K562 (cell line): ENCODE measurements at regions not wholly inside any gene's neighbourhood (a gene's known extent, or its start where the extent isn't known, plus 50 kb on each side); places are given as distances from the start of the nearest gene placed in this dataset.

Experiments
- ATAC-seq: fragments of 200-7000 bp; cut with Tn5 transposase; 3 replicates; pipeline ENCODE4 v1.9.1; 2020; ENCODE audit warnings: moderate library complexity
- BruUV-seq: library from RNA; stranded (reverse); fragments of 400-500 nt; replicated peaks from 2 replicates; lab custom pipeline; 2021; lab: Mats Ljungman, UMichigan
- CTCF ChIA-PET: fragments of 300-600 bp; formaldehyde crosslinking; extraction: SDS; loops from one replicate; lab custom pipeline; 2021; ENCODE audit warnings: low intra/inter-chr PET ratio; lab: Yijun Ruan, JAX
- POLR2A ChIA-PET: fragments of 300-600, 350-650 bp; sonication (Branson Sonifier 250); formaldehyde crosslinking; extraction: SDS; loops from one replicate; lab custom pipeline; 2021; ENCODE audit warnings: antibody characterized with exemption, inconsistent platforms; lab: Yijun Ruan, JAX
- DNase-seq, 4 experiments: peaks; one replicate each; pipeline versions ENCODE4 v3.0.0 to v3.0.0-alpha.2; 2011 to 2018; ENCODE audit warnings: low spot score in 3 of 4, mixed read lengths in 3 of 4; ENCODE audit errors: extremely low read depth in 1 of 4
- FAIRE-seq: peaks from 2 replicates; lab custom pipeline; 2011; peaks lifted over from hg19 to GRCh38; lab: Jason Lieb, UNC
- H2AFZ ChIP-seq: 2 replicates; pipeline ENCODE4 v1.6.0; 2011; ENCODE audit warnings: low read depth, low read length, control low read depth, inconsistent platforms
- H3K27ac ChIP-seq: fragments of 200-600 bp; 3 replicates; pipeline ENCODE4 v1.8.0; 2011; ENCODE audit warnings: low read depth, mild to moderate bottlenecking, control low read depth, inconsistent platforms, low read length, moderate library complexity, mixed read lengths; ENCODE audit errors: extremely low read depth
- H3K27me3 ChIP-seq, 2 experiments: fragments of 300-600 bp in 1 of 2; 2 replicates in 1 of 2; 3 replicates in 1 of 2; pipeline versions ENCODE4 v1.6.0 to v1.8.0; 2011; ENCODE audit warnings: inconsistent platforms in 2 of 2, low read length in 2 of 2, mild to moderate bottlenecking in 1 of 2, mixed read lengths in 1 of 2, moderate library complexity in 1 of 2; ENCODE audit not compliant: control insufficient read depth in 2 of 2, insufficient read depth in 2 of 2
- H3K36me3 ChIP-seq: fragments of 300-600 bp; 3 replicates; pipeline ENCODE4 v1.8.0; 2011; ENCODE audit warnings: mild to moderate bottlenecking, low read length, inconsistent platforms; ENCODE audit not compliant: control insufficient read depth, insufficient read depth
- H3K4me1 ChIP-seq, 2 experiments: fragments of 200-600 bp in 1 of 2; replicated peaks in 1 of 2; 2 replicates in 1 of 2; 3 replicates in 1 of 2; pipeline versions ENCODE4 v1.5.1 to v1.8.0; 2011; ENCODE audit warnings: inconsistent platforms in 2 of 2, low read length in 2 of 2, mild to moderate bottlenecking in 1 of 2, mixed read lengths in 1 of 2, moderate library complexity in 1 of 2; ENCODE audit not compliant: control insufficient read depth in 2 of 2, insufficient read depth in 2 of 2
- H3K4me2 ChIP-seq: 2 replicates; pipeline ENCODE4 v1.6.1; 2011; ENCODE audit warnings: low read length, control low read depth, inconsistent platforms, mixed read lengths; ENCODE audit not compliant: insufficient read depth
- H3K4me3 ChIP-seq: fragments of 200-600 bp; sonication (generic), shearing (Covaris generic); 2 replicates; pipeline ENCODE4 v1.5.1; 2016; ENCODE audit warnings: control low read depth, inconsistent platforms
- H3K79me2 ChIP-seq: fragments of 200-600 bp; 3 replicates; pipeline ENCODE4 v1.8.0; 2011; ENCODE audit warnings: low read length, inconsistent platforms; ENCODE audit not compliant: control insufficient read depth, insufficient read depth
- H3K9ac ChIP-seq, 2 experiments: 2 replicates each; pipeline versions ENCODE4 v1.6.0 to v1.6.1; 2011; ENCODE audit warnings: low read depth in 2 of 2, low read length in 2 of 2, control low read depth in 1 of 2, inconsistent platforms in 1 of 2, mild to moderate bottlenecking in 1 of 2, mixed read lengths in 1 of 2; ENCODE audit not compliant: insufficient read depth in 1 of 2
- H3K9me1 ChIP-seq: one replicate; pipeline ENCODE4 v1.6.0; 2011; ENCODE audit warnings: inconsistent platforms, mild to moderate bottlenecking, low read length, moderate library complexity; ENCODE audit not compliant: control insufficient read depth, insufficient read depth
- H3K9me3 ChIP-seq: replicated peaks from 2 replicates; pipeline ENCODE4 v1.5.1; 2011; ENCODE audit warnings: low read depth, low read length, inconsistent platforms; ENCODE audit not compliant: control insufficient read depth, insufficient read depth
- H4K20me1 ChIP-seq: replicated peaks from 2 replicates; pipeline ENCODE4 v1.6.1; 2011; ENCODE audit warnings: low read length, inconsistent platforms, mixed read lengths; ENCODE audit not compliant: control insufficient read depth, insufficient read depth
- HNRNPK ChIP-seq: fragments of 200-400 bp; formaldehyde crosslinking; IDR thresholded peaks from one replicate; pipeline ENCODE4 v1.6.1; 2018; ENCODE audit warnings: mild to moderate bottlenecking, low read depth, low read length; ENCODE audit not compliant: poor library complexity, severe bottlenecking
- HNRNPLL ChIP-seq: fragments of 200-400 bp; formaldehyde crosslinking; IDR thresholded peaks from 2 replicates; pipeline ENCODE4 v1.6.1; 2017; ENCODE audit warnings: low read length, low read depth, mild to moderate bottlenecking; ENCODE audit not compliant: poor library complexity, severe bottlenecking
- ILF3 ChIP-seq: fragments of 450-650 bp; IDR thresholded peaks from 2 replicates; pipeline ENCODE4 v1.6.1; 2018; ENCODE audit warnings: antibody characterized with exemption, mild to moderate bottlenecking, moderate library complexity, borderline replicate concordance
- KDM5B ChIP-seq: fragments of 200-600 bp; sonication (generic); IDR thresholded peaks from 2 replicates; pipeline ENCODE4 v1.6.1; 2012; ENCODE audit warnings: low read depth, mild to moderate bottlenecking, moderate library complexity, low read length, control low read depth, inconsistent platforms; ENCODE audit not compliant: insufficient replicate concordance
- LARP7 ChIP-seq: fragments of 450-650 bp; IDR thresholded peaks from 2 replicates; pipeline ENCODE4 v1.6.1; 2016
- PRMT5 ChIP-seq: sonication (generic); formaldehyde crosslinking; IDR thresholded peaks from 2 replicates; pipeline ENCODE4 v1.5.0; 2020; ENCODE audit warnings: missing genetic modification reagents
- RBFOX2 ChIP-seq: fragments of 200-400 bp; formaldehyde crosslinking; IDR thresholded peaks from 2 replicates; pipeline ENCODE4 v1.6.1; 2017; ENCODE audit warnings: low read depth, mild to moderate bottlenecking, low read length, moderate library complexity
- SMAD1 ChIP-seq: fragments of 150-350 bp; IDR thresholded peaks from 2 replicates; pipeline ENCODE4 v1.6.1; 2014; ENCODE audit warnings: low read length, low read depth; ENCODE audit not compliant: partially characterized antibody
- TFAM ChIP-seq: fragments of 250-450 bp; sonication (Bioruptor Pico); conservative IDR thresholded peaks from 2 replicates; pipeline ENCODE4 v1.5.0; 2021; ENCODE audit warnings: mild to moderate bottlenecking, moderate library complexity
- TOE1 ChIP-seq, 2 experiments: fragments of 450-650 bp in 1 of 2; sonication (generic) in 1 of 2; formaldehyde crosslinking in 1 of 2; IDR thresholded peaks; 2 replicates each; pipeline versions ENCODE4 v1.7.1 to v1.8.0; 2016 to 2022; ENCODE audit warnings: borderline replicate concordance in 2 of 2, mild to moderate bottlenecking in 2 of 2, antibody characterized with exemption in 1 of 2, inconsistent platforms in 1 of 2, low read depth in 1 of 2, missing genetic modification reagents in 1 of 2, moderate library complexity in 1 of 2
- ZNF24 ChIP-seq: fragments of 450-650 bp; IDR thresholded peaks from 2 replicates; pipeline ENCODE4 v1.6.1; 2016
- WGBS: fragments of 100-300 bp; shearing (Covaris generic); methylation state at CpG from one replicate; pipeline ENCODE4 v1.1.6; 2016; ENCODE audit warnings: low coverage, mixed read lengths; ENCODE audit not compliant: insufficient coverage; ENCODE audit errors: missing lambda C conversion rate; 5-methylcytosine and 5-hydroxymethylcytosine counted together
- in situ Hi-C: fragments of 300-500 bp; cut with MboI; formaldehyde crosslinking; loops from 4 replicates; pipeline ENCODE4 v1.15.0; 2018; ENCODE audit warnings: inconsistent platforms, mixed read lengths
- intact Hi-C: fragments of 100-400 bp; cut with micrococcal nuclease; formaldehyde crosslinking; loops from 2 replicates; pipeline ENCODE4 v1.14.2; 2022
- TF ChIP-seq, protein P1 (sequence below): conservative IDR thresholded peaks from 2 replicates; pipeline ENCODE4 v1.6.1; 2011; ENCODE audit warnings: low read depth, mild to moderate bottlenecking, low read length; ENCODE audit not compliant: control insufficient read depth
- TF ChIP-seq, protein P2 (sequence below): sonication (generic); formaldehyde crosslinking; IDR thresholded peaks from 2 replicates; pipeline ENCODE4 v1.8.0; 2022; ENCODE audit warnings: missing genetic modification reagents, mild to moderate bottlenecking, borderline replicate concordance

DNA sequence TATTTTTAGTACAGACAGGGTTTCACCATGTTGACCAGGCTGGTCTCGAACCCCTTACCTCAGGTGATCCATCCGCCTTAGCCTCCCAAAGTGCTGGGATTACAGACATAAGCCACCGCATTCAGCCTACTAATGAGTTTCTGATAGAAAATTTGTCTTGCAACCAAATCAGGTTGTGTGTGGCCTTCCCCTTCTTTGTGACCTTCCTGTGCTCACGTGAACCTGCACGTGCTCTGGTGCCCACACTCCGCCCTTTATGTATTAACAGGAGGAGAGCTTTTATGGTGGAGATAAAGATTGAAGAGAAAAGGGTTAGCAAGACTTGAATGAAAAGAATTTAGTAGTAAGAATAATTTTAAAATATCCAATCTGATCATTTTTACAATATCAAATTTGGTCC lies 343.5 kb upstream of the TMEM132C start (continued):
- TF ChIP-seq, protein P1, sequence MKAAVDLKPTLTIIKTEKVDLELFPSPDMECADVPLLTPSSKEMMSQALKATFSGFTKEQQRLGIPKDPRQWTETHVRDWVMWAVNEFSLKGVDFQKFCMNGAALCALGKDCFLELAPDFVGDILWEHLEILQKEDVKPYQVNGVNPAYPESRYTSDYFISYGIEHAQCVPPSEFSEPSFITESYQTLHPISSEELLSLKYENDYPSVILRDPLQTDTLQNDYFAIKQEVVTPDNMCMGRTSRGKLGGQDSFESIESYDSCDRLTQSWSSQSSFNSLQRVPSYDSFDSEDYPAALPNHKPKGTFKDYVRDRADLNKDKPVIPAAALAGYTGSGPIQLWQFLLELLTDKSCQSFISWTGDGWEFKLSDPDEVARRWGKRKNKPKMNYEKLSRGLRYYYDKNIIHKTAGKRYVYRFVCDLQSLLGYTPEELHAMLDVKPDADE, result no peak

DNA sequence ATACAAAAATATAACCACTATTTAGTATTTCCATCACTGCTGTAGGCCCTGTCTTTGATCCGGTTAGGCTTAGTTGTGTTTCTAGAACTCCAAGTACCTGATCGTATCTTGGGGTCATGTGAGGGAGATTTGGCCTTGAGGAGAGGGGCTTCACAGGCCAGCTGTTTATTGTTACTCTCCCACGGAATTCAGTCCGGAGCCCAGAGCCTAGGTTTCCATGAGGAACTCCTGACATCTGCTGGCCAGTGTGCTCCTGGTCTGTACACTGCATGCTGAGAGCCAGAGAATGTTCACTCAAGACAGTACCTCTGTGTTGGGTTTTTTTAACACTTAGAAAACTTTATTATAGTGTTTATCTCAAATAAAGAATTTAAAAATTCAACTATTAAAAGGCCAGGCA lies 341.0 kb upstream of the TMEM132C start:
- no peaks in the 10 kb centered on the region for H3K36me3 ChIP-seq
- intact Hi-C loops, result no loop called here
- no peak overlapping the region for H3K4me2 ChIP-seq
- no peak for FAIRE-seq
- H3K27ac ChIP-seq, result no peak overlapping the region
- H3K4me1 ChIP-seq, result no peaks in the 10 kb centered on the region
- no TSS peak for BruUV-seq
- H2AFZ ChIP-seq, result no peak overlapping the region
- no peaks in the 10 kb centered on the region; the same call in 1 of the 2 replicates for H3K9me3 ChIP-seq
- ATAC-seq, result no peak
- CTCF ChIA-PET, result no interaction called here
- no peak for TF ChIP-seq RBFOX2
- no peak for TF ChIP-seq HNRNPLL
- no peak for TF ChIP-seq TOE1 (IDR thresholded peaks at IDR 0.05; ENCODE audit: borderline replicate concordance)
- TF ChIP-seq TOE1 (CRISPR knock-in tag; IDR thresholded peaks at IDR 0.05; ENCODE audit: borderline replicate concordance, low read depth), result no peak
- TF ChIP-seq PRMT5, result no peak
- no peak for TF ChIP-seq TFAM (CRISPR knock-in tag)
- TF ChIP-seq ZNF24, result no peak
- TF ChIP-seq SMAD1, result no peak
- TF ChIP-seq KDM5B, result no peak
- TF ChIP-seq HNRNPK, result no peak
- no peak for TF ChIP-seq ILF3
- no peak for TF ChIP-seq LARP7
- TF ChIP-seq, protein P2, sequence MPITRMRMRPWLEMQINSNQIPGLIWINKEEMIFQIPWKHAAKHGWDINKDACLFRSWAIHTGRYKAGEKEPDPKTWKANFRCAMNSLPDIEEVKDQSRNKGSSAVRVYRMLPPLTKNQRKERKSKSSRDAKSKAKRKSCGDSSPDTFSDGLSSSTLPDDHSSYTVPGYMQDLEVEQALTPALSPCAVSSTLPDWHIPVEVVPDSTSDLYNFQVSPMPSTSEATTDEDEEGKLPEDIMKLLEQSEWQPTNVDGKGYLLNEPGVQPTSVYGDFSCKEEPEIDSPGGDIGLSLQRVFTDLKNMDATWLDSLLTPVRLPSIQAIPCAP (CRISPR knock-in tag), result no peak
- WGBS, result 0% methylated on average over 4 of the region's 4 CpGs
- no peaks in the 10 kb centered on the region for H3K27me3 ChIP-seq
- POLR2A ChIA-PET, result no interaction called here
- H3K79me2 ChIP-seq, result no peaks in the 10 kb centered on the region
- no peaks in the 10 kb centered on the region for H4K20me1 ChIP-seq
- in situ Hi-C loops, result no loop called here
- no peak for DNase-seq
- H3K9ac ChIP-seq, result no peak overlapping the region
- no peak overlapping the region for H3K4me3 ChIP-seq
- H3K9me1 ChIP-seq, result no peaks in the 10 kb centered on the region
